ENCODE measurements at regions not wholly inside any gene's neighbourhood (a gene's known extent, or its start where the extent isn't known, plus 50 kb on each side); places are given as distances from the start of the nearest gene placed in this dataset.

- ATAC-seq = no peak
- in situ Hi-C loops (cut with HindIII; ENCODE audit: low pct_unique_long_range_greater_than_20kb, low sequenced_read_pairs) (no loop called here), intact Hi-C loops (cut with micrococcal nuclease; ENCODE audit: unreplicated experiment) (no loop called here)
- TF ChIP-seq TCF7L2 (IDR thresholded peaks at IDR 0.05; ENCODE audit: low read depth, low read length) (no peak), POLR2AphosphoS5 (IDR thresholded peaks at IDR 0.05; ENCODE audit: low read depth, low read length) (no peak), REST (IDR thresholded peaks at IDR 0.05; ENCODE audit: insufficient read depth in 1 of 2, low read depth in 2 of 2, low read length in 1 of 2) (no peak), SIN3A (IDR thresholded peaks at IDR 0.05; ENCODE audit: borderline replicate concordance, insufficient read depth, low read depth, low read length) (no peak), CTCF (IDR thresholded peaks at IDR 0.05) (no peak)
- no peaks in the 10 kb centered on the region for H3K9me3 ChIP-seq (ENCODE audit: control insufficient read depth, insufficient read depth, low read depth, low read length)
- no peaks in the 10 kb centered on the region for H3K36me3 ChIP-seq (ENCODE audit: control insufficient read depth, insufficient read depth, low read length)
- no peaks in the 10 kb centered on the region for H3K27me3 ChIP-seq (ENCODE audit: control insufficient read depth, insufficient read depth, low read length)
- POLR2A ChIA-PET = no interaction called here
- H3K4me3 ChIP-seq (ENCODE audit: low read depth in 2 of 2, low read length in 2 of 2) = no peak overlapping the region
- BruUV-seq (replicated peaks) = no TSS peak
- CTCF ChIA-PET = no interaction called here
- H3K4me1 ChIP-seq (ENCODE audit: control insufficient read depth, insufficient read depth, low read length) = no peaks in the 10 kb centered on the region
- peak overlapping the region; percentile 54; the same call in 1 of the 2 replicates for H3K27ac ChIP-seq (ENCODE audit: low read length)
- no peak for DNase-seq (ENCODE audit: low read depth, low spot score)
These were observed 90.2 kb upstream of the ITGB1 start for GRCh38 chr10:33048223-33048622.

- CTCF ChIA-PET = no interaction called here
- Histone ChIP-seq H3K4me1 (ENCODE audit: control insufficient read depth, insufficient read depth, low read length) (peaks cover 2% of the 10 kb centered on the region), H3K36me3 (ENCODE audit: control insufficient read depth, insufficient read depth, low read length) (no peaks in the 10 kb centered on the region), H3K9me3 (ENCODE audit: control insufficient read depth, insufficient read depth, low read depth, low read length) (no peaks in the 10 kb centered on the region), H3K27me3 (ENCODE audit: control insufficient read depth, insufficient read depth, low read length) (no peaks in the 10 kb centered on the region), H3K27ac (ENCODE audit: low read length) (peak overlapping the region; percentile 54; the same call in 1 of the 2 replicates), H3K4me3 (ENCODE audit: low read depth in 2 of 2, low read length in 2 of 2) (no peak overlapping the region)
- in situ Hi-C loops (cut with HindIII; ENCODE audit: low pct_unique_long_range_greater_than_20kb, low sequenced_read_pairs) (no loop called here), intact Hi-C loops (cut with micrococcal nuclease; ENCODE audit: unreplicated experiment) (no loop called here)
- POLR2A ChIA-PET = no interaction called here
- no peak for TF ChIP-seq REST (IDR thresholded peaks at IDR 0.05; ENCODE audit: insufficient read depth in 1 of 2, low read depth in 2 of 2, low read length in 1 of 2)
- no peak for TF ChIP-seq SIN3A (IDR thresholded peaks at IDR 0.05; ENCODE audit: borderline replicate concordance, insufficient read depth, low read depth, low read length)
- TF ChIP-seq POLR2AphosphoS5 (IDR thresholded peaks at IDR 0.05; ENCODE audit: low read depth, low read length) = no peak
- no peak for TF ChIP-seq CTCF (IDR thresholded peaks at IDR 0.05)
- TF ChIP-seq TCF7L2 (IDR thresholded peaks at IDR 0.05; ENCODE audit: low read depth, low read length) = no peak
- no TSS peak for BruUV-seq (replicated peaks)
- no peak for DNase-seq (ENCODE audit: low read depth, low spot score)
- peak; percentile 60; the same call in 1 of the 2 replicates for ATAC-seq
These were observed 89.6 kb upstream of the ITGB1 start for GRCh38 chr10:33047655-33048054.
